GM06990 (cell line): ENCODE measurements at regions not wholly inside any gene's neighbourhood (a gene's known extent, or its start where the extent isn't known, plus 50 kb on each side); places are given as distances from the start of the nearest gene placed in this dataset.

ENCODE experiments used
- DNase-seq: peaks from one replicate; pipeline ENCODE4 v3.0.0-alpha.2; 2011; ENCODE audit not compliant: insufficient read length; ENCODE audit errors: extremely low read depth
- H3K27me3 ChIP-seq: replicated peaks from 2 replicates; pipeline ENCODE4 v1.6.0; 2011; ENCODE audit warnings: low read length; ENCODE audit not compliant: control insufficient read depth, insufficient read depth
- H3K36me3 ChIP-seq: 2 replicates; pipeline ENCODE4 v1.5.1; 2011; ENCODE audit warnings: low read length; ENCODE audit not compliant: control insufficient read depth, insufficient read depth
- H3K4me3 ChIP-seq: replicated peaks from 2 replicates; pipeline ENCODE4 v1.5.1; 2011; ENCODE audit warnings: low read depth, mild to moderate bottlenecking, control low read depth, low read length
- CTCF ChIP-seq: IDR thresholded peaks from 2 replicates; pipeline ENCODE4 v1.5.1; 2011; ENCODE audit warnings: low read length, control low read depth, mild to moderate bottlenecking, inconsistent platforms; ENCODE audit not compliant: insufficient read depth, poor library complexity, severe bottlenecking

GRCh38 chr3:124299831-124300230 is 307.9 kb upstream of the ROPN1 start:
- Histone ChIP-seq H3K4me3 (no peak overlapping the region), H3K27me3 (peaks cover 5% of the 10 kb centered on the region; the same call in 1 of the 2 replicates)
- TF ChIP-seq CTCF = no peak

GRCh38 chr3:124300416-124300815 is 308.5 kb upstream of the ROPN1 start:
- no peak for TF ChIP-seq CTCF
- H3K36me3 ChIP-seq = no peaks in the 10 kb centered on the region
- no peak for DNase-seq
- H3K27me3 ChIP-seq = peaks cover 5% of the 10 kb centered on the region; the same call in 1 of the 2 replicates
- H3K4me3 ChIP-seq = no peak overlapping the region

More at GRCh38 chr3:124299831-124300230, 307.9 kb upstream of the ROPN1 start:
- no peak for DNase-seq
- H3K36me3 ChIP-seq = no peaks in the 10 kb centered on the region

- Histone ChIP-seq H3K36me3 (no peaks in the 10 kb centered on the region), H3K27me3 (peaks cover 2% of the 10 kb centered on the region; the same call in 1 of the 2 replicates), H3K4me3 (no peak overlapping the region)
- no peak for TF ChIP-seq CTCF
- no peak for DNase-seq
Observed at GRCh38 chr3:124303305-124303910, 311.5 kb upstream of the ROPN1 start.

GRCh38 chr3:124306665-124307064 is 314.7 kb upstream of the ROPN1 start:
- TF ChIP-seq CTCF = no peak
- Histone ChIP-seq H3K27me3 (no peaks in the 10 kb centered on the region), H3K36me3 (no peaks in the 10 kb centered on the region), H3K4me3 (no peak overlapping the region)
- no peak for DNase-seq

- TF ChIP-seq CTCF = no peak
- H3K27me3 ChIP-seq = no peaks in the 10 kb centered on the region; the same call in 1 of the 2 replicates
Observed at GRCh38 chr3:124313621-124314020, 321.7 kb upstream of the ROPN1 start.

More at GRCh38 chr3:124313621-124314020, 321.7 kb upstream of the ROPN1 start:
- H3K36me3 ChIP-seq = no peaks in the 10 kb centered on the region
- no peak for DNase-seq
- no peak overlapping the region for H3K4me3 ChIP-seq
